PC-9 (cell line): ENCODE measurements at regions not wholly inside any gene's neighbourhood (a gene's known extent, or its start where the extent isn't known, plus 50 kb on each side); places are given as distances from the start of the nearest gene placed in this dataset.

Experiments used
- BruUV-seq: library from RNA; stranded (reverse); fragments of 400-500 nt; replicated peaks from 2 replicates; lab custom pipeline; 2021; lab: Mats Ljungman, UMichigan
- CTCF ChIA-PET: fragments of 300-600 bp; sonication (Branson Sonifier 250); formaldehyde crosslinking; loops from one replicate; lab custom pipeline; 2022; ENCODE audit warnings: antibody characterized with exemption; lab: Charles Lee
- POLR2A ChIA-PET: fragments of 300-600 bp; sonication (Branson Sonifier 250); formaldehyde crosslinking; loops from one replicate; lab custom pipeline; 2022; ENCODE audit warnings: antibody characterized with exemption; ENCODE audit not compliant: unreplicated experiment; lab: Charles Lee
- DNase-seq, 2 experiments: peaks; one replicate each; pipeline versions ENCODE4 v3.0.0 to v3.0.0-alpha.2; 2015 to 2022; ENCODE audit warnings: mixed read lengths in 1 of 2
- H2AFZ ChIP-seq: fragments of 200-600 bp; sonication (generic); 2 replicates; pipeline ENCODE4 v1.8.1; 2017; ENCODE audit warnings: antibody characterized with exemption
- H3F3A ChIP-seq: fragments of 200-600 bp; sonication (generic); 2 replicates; pipeline ENCODE4 v1.8.1; 2017; ENCODE audit warnings: antibody characterized with exemption, mild to moderate bottlenecking, low read depth; ENCODE audit not compliant: insufficient read depth
- H3K27ac ChIP-seq: fragments of 200-600 bp; sonication (generic); 2 replicates; pipeline ENCODE4 v1.6.1; 2016; ENCODE audit warnings: mixed run types
- H3K27me3 ChIP-seq: fragments of 200-600 bp; sonication (generic); 2 replicates; pipeline ENCODE4 v1.6.1; 2016; ENCODE audit warnings: low read depth, mixed run types; ENCODE audit not compliant: insufficient read depth
- H3K36me3 ChIP-seq: fragments of 200-600 bp; sonication (generic); 2 replicates; pipeline ENCODE4 v1.6.1; 2016; ENCODE audit warnings: low read depth, mixed run types
- H3K4me1 ChIP-seq: fragments of 200-600 bp; sonication (generic); replicated peaks from 2 replicates; pipeline ENCODE4 v1.6.1; 2016; ENCODE audit warnings: mixed run types; ENCODE audit not compliant: insufficient read depth
- H3K4me2 ChIP-seq: fragments of 200-600 bp; sonication (generic); 2 replicates; pipeline ENCODE4 v1.6.1; 2017; ENCODE audit warnings: mixed run types
- H3K4me3 ChIP-seq: fragments of 200-600 bp; sonication (generic); 2 replicates; pipeline ENCODE4 v1.6.1; 2016; ENCODE audit warnings: mixed run types
- H3K79me2 ChIP-seq: fragments of 200-600 bp; sonication (generic); 2 replicates; pipeline ENCODE4 v1.6.1; 2017; ENCODE audit warnings: low read depth, mixed run types
- H3K9me2 ChIP-seq: fragments of 200-600 bp; sonication (generic); 2 replicates; pipeline ENCODE4 v1.8.1; 2017; ENCODE audit warnings: mild to moderate bottlenecking; ENCODE audit not compliant: insufficient read depth
- H3K9me3 ChIP-seq: fragments of 200-600 bp; sonication (generic); 2 replicates; pipeline ENCODE4 v1.8.1; 2016; ENCODE audit warnings: low read depth; ENCODE audit not compliant: insufficient read depth
- H4K20me1 ChIP-seq: fragments of 200-600 bp; sonication (generic); 2 replicates; pipeline ENCODE4 v1.8.1; 2017; ENCODE audit not compliant: insufficient read depth
- CTCF ChIP-seq: fragments of 200-600 bp; sonication (generic); conservative IDR thresholded peaks from 2 replicates; pipeline ENCODE4 v1.6.1; 2017; ENCODE audit warnings: mixed run types, antibody characterized with exemption, mild to moderate bottlenecking, moderate library complexity
- EZH2 ChIP-seq: fragments of 200-600 bp; sonication (generic); IDR thresholded peaks from 2 replicates; pipeline ENCODE4 v1.8.0; 2017; ENCODE audit warnings: antibody characterized with exemption, low read depth
- intact Hi-C: fragments of 100-400 bp; cut with micrococcal nuclease; formaldehyde crosslinking; loops from one replicate; pipeline ENCODE4 v1.10.0; 2022; ENCODE audit not compliant: unreplicated experiment

DNA sequence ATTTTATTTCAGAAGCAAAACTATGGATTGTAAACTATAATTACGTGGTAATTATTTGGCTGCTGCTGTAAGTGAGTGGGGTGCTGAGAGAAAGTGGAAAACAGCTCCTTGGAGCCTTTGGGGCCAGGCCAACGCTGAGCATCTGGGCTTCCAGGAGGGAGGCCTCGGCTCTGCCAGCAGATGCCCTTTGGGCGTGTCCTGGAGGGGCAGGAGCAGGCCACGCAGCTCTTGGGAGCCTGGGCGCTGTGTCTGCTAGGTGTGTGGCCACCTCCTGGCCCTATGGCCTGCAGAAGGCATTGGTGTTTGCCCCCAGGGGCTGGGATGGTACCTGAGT lies 423.3 kb downstream of the GLRX3 start:
- CTCF ChIA-PET = no interaction called here
- BruUV-seq = no TSS peak
- H3K4me3 ChIP-seq = no peak overlapping the region

DNA sequence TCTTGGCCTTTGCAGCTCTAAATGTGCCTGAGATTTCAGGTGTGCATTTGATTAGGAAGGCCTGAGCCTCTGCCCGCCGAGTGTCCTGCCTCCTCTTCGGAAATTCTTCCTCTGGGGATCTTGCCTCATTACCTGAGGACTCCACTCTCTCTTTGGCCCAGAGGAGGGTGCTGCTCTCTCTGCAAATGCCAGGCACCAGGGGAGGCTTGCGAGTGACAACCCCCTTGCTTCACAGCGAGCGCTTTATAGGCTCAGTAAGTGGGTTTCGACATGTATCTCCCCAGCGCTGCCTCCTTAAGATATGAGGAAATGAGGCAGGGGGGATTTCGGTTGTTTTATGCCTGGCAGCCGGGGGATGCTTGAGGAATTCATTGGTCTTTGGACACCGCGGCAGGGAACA lies 423.9 kb downstream of the GLRX3 start:
- H3F3A ChIP-seq = no peaks in the 10 kb centered on the region
- BruUV-seq = no TSS peak

More for the DNA sequence above, 423.3 kb downstream of the GLRX3 start:
- Histone ChIP-seq H3K4me2 (no peak overlapping the region), H3K27me3 (no peaks in the 10 kb centered on the region), H3K9me3 (no peaks in the 10 kb centered on the region), H2AFZ (no peak overlapping the region), H3K4me1 (no peaks in the 10 kb centered on the region), H3K9me2 (no peaks in the 10 kb centered on the region), H3K79me2 (no peaks in the 10 kb centered on the region), H3K27ac (no peak overlapping the region), H4K20me1 (no peaks in the 10 kb centered on the region), H3F3A (no peaks in the 10 kb centered on the region), H3K36me3 (no peaks in the 10 kb centered on the region)
- no peak for DNase-seq
- POLR2A ChIA-PET = no interaction called here
- TF ChIP-seq EZH2 (no peak), CTCF (no peak)
- intact Hi-C loops = no loop called here

DNA sequence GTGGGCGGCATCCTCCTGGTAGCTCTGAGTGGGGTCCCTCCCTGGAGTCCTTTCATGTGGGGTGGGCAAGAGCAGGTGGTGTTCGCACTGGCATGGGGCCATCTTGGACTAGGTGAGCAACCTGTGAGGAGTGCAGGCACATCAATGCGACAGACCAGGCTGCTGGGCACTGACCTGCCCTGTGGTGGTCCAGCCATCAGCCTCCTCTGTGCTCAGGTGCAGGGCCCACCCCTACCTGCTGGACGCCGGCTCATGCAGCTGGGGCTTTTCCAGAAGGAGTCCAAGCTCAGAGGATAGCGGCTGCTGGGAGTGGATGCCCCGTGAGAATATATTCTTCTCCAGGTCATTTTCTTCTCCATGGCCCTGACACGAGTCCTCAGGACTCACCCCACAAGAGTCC lies 424.4 kb downstream of the GLRX3 start:
- Histone ChIP-seq H4K20me1 (no peaks in the 10 kb centered on the region), H3K27ac (no peak overlapping the region), H3K4me2 (no peak overlapping the region), H3K9me3 (no peaks in the 10 kb centered on the region), H3F3A (no peaks in the 10 kb centered on the region), H3K79me2 (no peaks in the 10 kb centered on the region), H3K36me3 (no peaks in the 10 kb centered on the region), H3K4me1 (no peaks in the 10 kb centered on the region), H3K27me3 (no peaks in the 10 kb centered on the region), H3K9me2 (no peaks in the 10 kb centered on the region), H2AFZ (no peak overlapping the region), H3K4me3 (no peak overlapping the region)
- TF ChIP-seq CTCF (no peak), EZH2 (no peak)
- ChIA-PET POLR2A (no interaction called here), CTCF (no interaction called here)
- DNase-seq = no peak
- intact Hi-C loops = no loop called here
- BruUV-seq = no TSS peak

More for the DNA sequence above, 423.9 kb downstream of the GLRX3 start:
- intact Hi-C loops = no loop called here
- POLR2A ChIA-PET = no interaction called here
- Histone ChIP-seq H3K4me3 (no peak overlapping the region), H3K27me3 (no peaks in the 10 kb centered on the region), H3K36me3 (no peaks in the 10 kb centered on the region), H3K79me2 (no peaks in the 10 kb centered on the region), H4K20me1 (no peaks in the 10 kb centered on the region), H3K27ac (no peak overlapping the region), H2AFZ (no peak overlapping the region), H3K4me2 (no peak overlapping the region), H3K9me2 (no peaks in the 10 kb centered on the region), H3K4me1 (no peaks in the 10 kb centered on the region), H3K9me3 (no peaks in the 10 kb centered on the region)
- CTCF ChIA-PET = no interaction called here
- TF ChIP-seq EZH2 (no peak), CTCF (no peak)
- DNase-seq = no peak
